Left ventricle myocardium superior (tissue), 1 donor: ENCODE measurements at regions not wholly inside any gene's neighbourhood (a gene's known extent, or its start where the extent isn't known, plus 50 kb on each side); places are given as distances from the start of the nearest gene placed in this dataset.
"Not testable (repeated sequence)": the region's sequence is repeated elsewhere in the genome, so short reads cannot be mapped to it uniquely, and the experiment has no call there.

Experiments used
- ATAC-seq: fragments of 200-7000 bp; cut with Tn5 transposase; one replicate; pipeline ENCODE4 v1.9.1; 2020; ENCODE audit warnings: mild to moderate bottlenecking, moderate library complexity
- DNase-seq: peaks from one replicate; pipeline ENCODE4 v3.0.0-alpha.2; 2020
- intact Hi-C: fragments of 100-400 bp; cut with micrococcal nuclease; formaldehyde crosslinking; loops from one replicate; pipeline ENCODE4 v1.11.0; 2022
- donor health status: DM: no; HTN: yes; CAD: no; lungs with severe emphysema.

DNA sequence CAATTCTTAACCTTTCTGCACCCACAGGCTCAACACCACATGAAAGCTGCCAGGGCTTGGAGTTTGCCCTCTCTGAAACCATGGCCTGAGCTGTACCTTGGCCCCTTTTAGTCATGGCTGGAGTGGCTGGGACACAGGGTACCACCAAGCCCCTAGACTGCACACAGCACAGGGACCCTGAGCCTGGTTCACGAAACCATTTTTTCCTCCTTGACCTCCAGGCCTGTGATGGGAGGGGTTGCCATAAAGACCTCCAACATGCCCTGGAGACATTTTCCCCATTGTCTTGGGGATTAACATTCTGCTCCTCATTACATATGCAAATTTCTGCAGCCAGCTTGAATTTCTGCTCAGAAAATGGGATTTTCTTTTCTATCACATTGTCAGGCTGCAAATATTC lies 113.4 kb downstream of the XPNPEP1 start:
- intact Hi-C loops, DNase-seq, ATAC-seq: not testable (repeated sequence)

DNA sequence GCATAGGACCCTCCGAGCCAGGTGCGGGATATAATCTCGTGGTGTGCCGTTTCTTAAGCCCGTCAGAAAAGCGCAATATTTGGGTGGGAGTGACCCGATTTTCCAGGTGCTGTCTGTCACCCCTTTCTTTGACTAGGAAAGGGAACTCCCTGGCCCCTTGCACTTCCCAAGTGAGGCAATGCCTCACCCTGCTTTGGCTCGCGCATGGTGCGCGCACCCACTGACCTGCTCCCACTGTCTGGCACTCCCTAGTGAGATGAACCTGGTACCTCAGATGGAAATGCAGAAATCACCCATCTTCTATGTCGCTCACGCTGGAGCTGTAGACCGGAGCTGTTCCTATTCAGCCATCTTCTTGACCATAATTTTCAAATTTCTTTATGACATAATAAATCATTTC lies 122.1 kb downstream of the XPNPEP1 start:
- intact Hi-C loops, ATAC-seq, DNase-seq: not testable (repeated sequence)

DNA sequence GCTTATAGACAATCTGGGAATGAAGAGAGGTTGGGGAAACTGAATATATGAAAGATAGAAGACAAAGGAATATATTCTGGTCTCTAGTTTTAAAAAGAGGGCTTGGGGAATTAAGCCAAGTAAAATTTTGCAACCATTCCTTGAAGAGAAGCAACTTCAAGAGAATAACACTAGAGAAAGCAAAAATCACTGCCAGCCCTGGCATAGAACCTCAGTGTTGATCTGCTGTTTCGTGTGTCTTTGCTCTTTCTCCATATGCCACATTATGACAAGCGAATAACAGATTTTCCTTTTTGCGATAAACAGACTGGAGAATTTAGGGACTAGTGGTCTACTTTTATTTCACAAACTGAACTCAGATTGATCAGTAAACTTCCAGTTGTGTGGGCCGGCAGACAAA lies 132.7 kb downstream of the XPNPEP1 start:
- no peak for DNase-seq
- intact Hi-C loops: no loop called here
- ATAC-seq: no peak

DNA sequence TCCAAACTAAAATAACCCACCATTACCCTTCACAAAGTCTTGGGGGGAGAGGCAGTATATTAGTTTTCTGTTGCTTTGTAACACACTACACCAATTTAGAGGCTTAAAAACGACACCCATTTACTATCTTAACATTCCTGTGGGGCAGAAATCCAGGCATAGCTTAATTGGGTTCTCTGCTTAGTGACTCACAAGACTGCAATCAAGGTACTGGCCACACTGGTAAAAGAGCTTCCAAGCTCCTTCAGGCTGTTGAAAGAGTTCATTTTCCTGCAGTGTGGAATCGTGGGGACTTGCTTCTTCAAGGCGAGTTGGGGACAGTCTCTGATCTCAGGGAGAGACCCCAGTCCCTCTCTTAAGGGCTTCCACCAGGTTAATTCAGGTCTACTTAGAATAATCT lies 139.1 kb downstream of the XPNPEP1 start:
- ATAC-seq: no peak
- intact Hi-C loops: no loop called here
- DNase-seq: no peak

DNA sequence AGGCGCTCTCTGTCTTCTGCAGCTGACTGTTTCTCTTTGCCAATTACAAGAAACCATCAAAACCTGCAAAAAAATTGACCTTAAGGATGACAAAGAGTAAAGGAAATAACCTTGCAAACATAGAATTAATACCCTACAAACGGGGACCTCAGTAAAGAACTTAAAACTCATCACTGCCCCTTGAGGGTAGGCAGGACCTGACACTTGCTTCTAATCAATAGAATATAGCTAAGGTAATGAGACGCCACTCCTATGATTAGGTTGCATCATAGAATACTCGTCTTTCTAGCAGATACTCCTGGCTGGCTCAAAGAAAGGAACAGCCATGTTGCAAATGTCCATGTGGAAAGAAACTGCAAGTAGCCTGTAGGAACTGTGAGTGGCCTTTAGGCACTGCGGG lies 140.0 kb downstream of the XPNPEP1 start:
- DNase-seq: no peak
- ATAC-seq: no peak
- intact Hi-C loops: no loop called here

DNA sequence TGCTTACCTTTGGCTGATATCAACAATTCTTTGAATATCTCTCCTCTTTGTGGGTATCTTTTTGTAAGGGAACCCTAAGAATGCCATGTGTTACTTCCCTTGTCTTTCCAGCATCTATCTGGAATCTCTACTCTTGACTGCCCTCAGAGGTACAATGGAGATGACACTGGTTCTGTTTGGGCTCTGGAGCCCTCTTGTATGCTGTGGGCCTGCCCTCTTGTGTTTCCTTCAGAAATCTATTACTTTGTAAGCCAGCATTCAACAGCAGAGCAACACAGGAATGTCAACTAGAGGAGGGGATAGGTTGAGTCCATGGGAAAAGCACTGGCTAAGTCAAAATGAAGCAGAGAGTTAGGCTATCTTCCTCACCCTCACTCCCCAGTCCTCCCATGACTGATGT lies 142.3 kb downstream of the XPNPEP1 start:
- intact Hi-C loops: no loop called here
- DNase-seq (no peak), ATAC-seq (no peak)

DNA sequence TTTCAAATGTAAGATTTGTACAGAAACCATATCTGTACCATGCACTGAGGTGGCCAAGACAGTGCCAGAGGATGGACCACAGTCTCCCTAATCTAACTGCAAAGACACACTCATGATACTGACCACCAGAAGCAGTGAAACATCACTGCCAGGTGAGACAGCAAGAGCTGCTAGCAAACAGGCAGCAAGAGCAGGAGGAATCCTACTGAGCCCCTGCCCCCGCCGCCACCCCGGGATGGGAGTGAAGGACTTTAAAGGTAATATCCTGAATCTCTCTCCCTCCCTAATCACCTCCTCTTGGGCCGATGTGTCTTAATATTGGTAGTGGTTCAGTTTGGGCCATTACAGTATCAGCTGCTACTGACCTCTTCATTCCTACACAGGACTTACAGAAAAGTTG lies 144.3 kb downstream of the XPNPEP1 start:
- ATAC-seq (no peak), DNase-seq (no peak)
- intact Hi-C loops: no loop called here

DNA sequence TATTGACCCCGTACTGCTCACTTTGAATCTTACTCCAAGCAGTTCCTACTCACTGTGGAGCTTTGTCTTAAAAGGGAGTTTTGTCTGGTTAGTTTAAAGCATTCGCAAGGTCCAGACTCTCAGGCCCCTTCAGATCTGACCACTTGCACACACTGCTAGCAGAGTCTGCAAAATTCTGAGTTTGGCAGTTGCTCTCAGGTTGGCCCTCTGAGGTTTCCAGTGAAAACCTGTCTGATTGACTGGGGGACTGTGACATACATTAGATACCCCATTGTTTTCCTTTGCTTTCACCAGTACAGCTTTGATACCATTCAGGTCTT lies 149.2 kb downstream of the XPNPEP1 start:
- DNase-seq (no peak), ATAC-seq (no peak)
- intact Hi-C loops: no loop called here

DNA sequence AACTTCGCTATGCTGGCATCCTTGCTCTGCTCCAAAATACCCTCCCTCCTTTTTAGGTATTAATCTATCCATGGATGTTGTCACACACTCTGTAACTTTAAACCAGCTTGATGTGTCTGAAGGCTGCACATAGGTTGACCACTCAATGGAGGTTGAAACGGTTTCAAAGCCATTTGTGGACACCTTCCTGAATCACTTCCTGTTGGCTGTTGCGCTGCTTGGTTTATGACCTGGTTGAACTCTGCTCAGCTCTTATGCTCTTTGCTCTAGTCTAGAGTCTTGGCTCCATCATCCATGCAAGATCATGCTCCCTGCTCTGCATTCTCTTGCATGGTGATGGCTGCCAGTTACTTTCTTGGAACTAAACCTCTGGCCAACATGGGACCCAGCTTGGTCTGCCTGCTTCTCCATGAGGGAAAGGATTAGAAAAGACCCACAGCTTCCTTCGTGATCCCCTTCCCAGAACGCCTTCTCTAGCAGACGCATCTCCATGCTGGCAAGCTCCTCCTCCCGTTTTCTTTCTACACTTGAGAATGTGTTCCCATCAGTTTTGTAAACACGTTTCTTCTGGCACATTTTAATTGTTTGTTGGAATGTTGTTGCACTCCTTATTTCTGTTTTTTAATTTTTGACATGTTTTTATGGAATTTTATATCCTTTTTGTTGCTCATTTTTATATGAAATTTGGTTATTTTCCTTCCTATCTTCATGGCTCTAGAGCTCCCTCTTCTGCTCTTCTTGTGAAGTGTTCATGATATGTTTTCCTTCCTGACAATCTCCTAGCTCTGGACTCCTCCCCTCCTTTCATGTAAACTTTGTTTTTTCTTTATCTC lies 149.8 kb downstream of the XPNPEP1 start:
- ATAC-seq (no peak), DNase-seq (no peak)
- intact Hi-C loops: no loop called here

DNA sequence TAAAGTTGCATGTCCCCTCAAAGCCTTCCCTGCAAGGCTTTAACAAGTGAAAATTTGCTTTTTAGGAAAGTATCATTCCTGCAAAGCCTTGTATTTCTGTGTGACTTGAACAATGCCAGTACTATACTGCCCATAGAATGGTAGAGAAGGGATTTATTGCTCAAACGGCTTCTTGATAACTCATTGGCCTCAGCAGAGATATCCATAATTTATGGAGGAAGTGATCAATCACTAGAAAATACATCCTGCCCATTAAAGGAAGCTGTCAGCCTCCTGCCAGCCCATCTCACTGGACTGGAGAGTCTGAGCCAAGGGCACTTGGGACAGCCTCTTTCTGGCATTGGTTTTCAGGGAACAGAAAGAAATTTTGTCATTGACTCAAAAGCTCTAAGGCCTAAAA lies 152.6 kb downstream of the XPNPEP1 start:
- no peak for DNase-seq
- intact Hi-C loops: no loop called here
- ATAC-seq: no peak

DNA sequence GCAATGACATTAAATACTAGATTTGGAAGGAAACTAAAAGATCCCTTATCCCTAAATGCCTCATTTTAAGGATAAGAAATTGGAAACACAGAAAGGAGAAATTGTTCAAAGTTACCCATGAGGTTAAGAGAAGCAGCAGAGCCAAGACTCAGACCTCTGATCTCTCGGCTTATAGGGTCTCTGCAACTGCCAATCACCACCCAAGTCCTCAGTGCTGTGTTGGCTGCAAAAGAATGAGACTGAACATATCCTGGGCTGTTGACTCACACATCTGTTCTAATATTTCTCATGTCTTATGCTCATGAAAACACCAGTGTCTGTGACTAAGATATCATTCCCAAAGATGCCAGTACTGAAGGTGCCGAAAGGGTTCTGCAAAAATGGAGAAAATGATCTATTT lies 153.3 kb downstream of the XPNPEP1 start:
- DNase-seq: no peak
- no peak for ATAC-seq
- intact Hi-C loops: no loop called here

DNA sequence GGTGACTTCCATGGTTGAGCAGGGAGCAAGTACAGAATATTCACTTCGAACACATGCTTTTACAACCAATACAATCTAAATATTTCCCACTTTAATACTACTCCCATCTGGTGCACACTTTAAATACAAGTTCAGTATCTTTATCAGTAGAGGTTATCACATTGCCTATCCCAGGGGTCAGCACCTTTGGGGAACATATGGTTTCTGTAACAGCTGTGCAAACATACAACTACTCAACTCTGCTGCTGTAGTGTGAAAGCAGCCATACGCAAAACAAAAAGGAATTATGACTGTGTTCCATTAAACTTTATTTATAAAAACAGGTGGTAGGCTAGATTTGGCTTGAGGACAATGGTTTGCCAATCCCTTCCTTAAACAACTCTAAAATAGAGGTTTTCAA lies 157.5 kb downstream of the XPNPEP1 start:
- intact Hi-C loops: no loop called here
- no peak for ATAC-seq
- no peak for DNase-seq

DNA sequence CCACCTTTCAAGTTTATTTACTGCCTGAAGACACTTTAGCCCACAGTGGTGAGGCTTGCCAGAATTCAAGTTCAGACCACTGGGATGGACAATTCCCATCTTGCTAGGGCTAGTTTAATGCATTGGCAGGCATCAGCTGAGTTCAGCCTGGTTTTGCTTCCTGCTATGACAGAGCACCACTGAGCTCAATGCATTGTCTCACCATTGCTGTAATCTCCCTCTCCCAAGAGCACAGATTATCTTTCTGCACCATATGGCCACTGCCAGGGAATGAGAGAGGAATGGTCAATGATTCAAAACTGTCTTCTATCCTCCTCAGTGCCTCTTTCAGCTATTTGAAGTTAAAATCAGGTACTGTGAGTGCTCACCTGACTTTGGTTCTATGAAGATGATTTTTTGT lies 160.8 kb downstream of the XPNPEP1 start:
- intact Hi-C loops: no loop called here
- no peak for DNase-seq
- no peak for ATAC-seq

DNA sequence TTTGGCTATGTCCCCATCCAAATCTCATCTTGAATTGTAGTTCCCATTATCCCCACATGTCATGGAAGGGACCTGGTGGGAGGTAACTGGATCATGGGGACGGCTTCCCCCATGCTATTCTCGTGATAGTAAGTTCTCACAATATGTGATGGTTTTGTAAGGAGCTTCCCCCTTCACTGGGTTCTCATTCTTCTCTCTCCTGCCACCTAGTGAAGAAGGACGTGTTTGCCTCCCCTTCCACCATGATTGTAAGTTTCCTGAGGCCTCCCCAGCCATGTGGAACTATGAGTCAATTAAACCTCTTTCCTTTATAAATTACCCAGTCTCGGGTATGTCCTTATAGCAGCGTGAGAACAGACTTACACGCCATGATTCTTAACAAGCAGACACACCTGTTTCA lies 165.6 kb downstream of the XPNPEP1 start:
- not testable (repeated sequence) for DNase-seq

DNA sequence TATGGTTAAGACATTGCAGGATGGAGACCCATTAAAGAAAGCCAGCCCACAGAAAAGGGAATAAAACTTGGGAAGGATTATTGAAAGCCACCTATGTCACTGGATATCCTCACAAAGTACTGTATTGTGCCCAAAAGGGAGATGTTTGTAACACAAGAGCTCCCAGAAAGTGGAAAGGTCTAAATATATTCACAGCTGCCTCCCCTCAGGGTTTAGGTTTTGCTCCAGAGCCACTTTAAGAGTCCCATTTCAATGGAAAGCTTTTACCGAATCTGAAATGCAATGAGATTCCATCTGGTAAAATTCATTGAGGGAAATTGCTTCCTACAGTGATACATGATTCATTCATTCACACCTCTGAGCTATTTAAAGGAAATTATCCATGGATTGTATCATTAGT lies 176.4 kb downstream of the XPNPEP1 start:
- intact Hi-C loops: no loop called here
- no peak for ATAC-seq
- DNase-seq: no peak

More for the DNA sequence above, 165.6 kb downstream of the XPNPEP1 start:
- ATAC-seq, intact Hi-C loops: not testable (repeated sequence)

DNA sequence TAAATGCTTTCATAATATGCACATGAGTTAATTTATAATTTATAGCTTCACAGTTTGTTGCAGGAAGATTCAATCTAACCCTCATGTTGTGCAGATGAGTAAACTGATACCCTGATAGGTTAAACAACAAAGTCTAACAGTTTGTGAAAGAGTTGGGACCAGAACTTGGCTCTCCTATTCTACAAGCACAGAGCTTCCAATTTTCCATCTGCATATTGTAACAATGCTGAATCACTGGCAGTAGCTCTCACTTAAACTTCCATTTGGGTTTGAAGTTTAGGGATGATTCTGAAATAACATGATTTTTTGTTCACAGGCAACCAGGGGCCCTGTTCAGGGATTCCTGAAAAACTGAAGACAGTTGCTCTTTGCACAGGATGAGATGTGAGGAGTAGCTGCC lies 179.3 kb downstream of the XPNPEP1 start:
- intact Hi-C loops: no loop called here
- ATAC-seq (no peak), DNase-seq (no peak)

DNA sequence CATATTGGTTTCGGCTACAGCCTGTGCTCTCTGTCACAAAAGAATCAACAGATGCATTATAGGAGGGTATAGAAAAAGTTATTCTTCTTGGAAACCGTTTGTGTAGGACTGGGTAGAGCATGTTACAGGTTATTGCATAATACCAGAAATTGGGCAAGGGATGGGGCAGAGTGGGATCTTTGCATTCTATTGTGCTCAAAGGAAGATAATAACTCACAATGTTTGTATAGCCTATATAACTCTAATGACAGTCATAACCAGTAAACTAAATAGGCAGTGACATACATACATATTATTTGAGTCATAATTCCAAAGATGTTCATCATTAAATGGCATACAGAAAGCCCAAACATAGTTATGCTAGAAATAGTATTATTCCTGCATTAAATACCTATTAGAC lies 179.7 kb downstream of the XPNPEP1 start:
- DNase-seq: no peak
- intact Hi-C loops: no loop called here
- no peak for ATAC-seq

DNA sequence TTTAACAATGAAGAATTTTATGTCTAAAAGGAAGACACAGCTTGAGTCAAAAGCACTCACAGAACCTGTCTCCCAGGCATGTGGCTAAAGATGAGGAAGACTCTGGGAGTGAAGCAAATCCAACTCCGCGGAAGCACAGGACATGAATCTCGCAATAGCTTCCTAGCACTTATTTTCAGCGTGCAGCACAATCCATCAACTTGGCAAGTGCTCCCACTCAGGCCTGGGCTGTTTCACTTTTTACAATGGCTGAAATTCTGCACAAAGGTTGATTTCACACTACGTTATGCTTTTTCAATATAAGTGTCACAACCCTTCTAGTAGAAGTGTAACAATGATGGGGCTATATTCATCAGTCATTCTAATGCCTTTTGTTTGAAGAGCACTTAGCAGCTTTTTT lies 180.2 kb downstream of the XPNPEP1 start:
- ATAC-seq (no peak), DNase-seq (no peak)
- intact Hi-C loops: no loop called here

DNA sequence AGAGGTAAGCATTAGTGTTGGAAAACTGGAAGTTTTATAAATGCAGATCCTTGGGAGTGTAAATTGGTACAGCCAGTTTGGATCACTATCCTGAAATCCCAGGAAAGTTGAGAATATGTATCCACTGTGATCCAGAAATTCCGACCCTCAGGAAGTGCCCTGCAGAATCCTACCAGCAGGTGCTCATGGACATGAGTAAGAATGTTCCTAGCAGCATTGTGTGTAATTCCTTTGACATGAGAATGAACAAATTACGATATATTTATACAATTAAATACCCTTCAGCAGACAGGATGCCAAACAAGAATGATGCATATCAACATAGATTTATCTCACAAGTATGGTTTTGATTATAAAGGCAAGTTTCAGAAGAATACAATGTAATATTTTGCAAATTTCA lies 181.6 kb downstream of the XPNPEP1 start:
- intact Hi-C loops: no loop called here
- DNase-seq (no peak), ATAC-seq (no peak)

DNA sequence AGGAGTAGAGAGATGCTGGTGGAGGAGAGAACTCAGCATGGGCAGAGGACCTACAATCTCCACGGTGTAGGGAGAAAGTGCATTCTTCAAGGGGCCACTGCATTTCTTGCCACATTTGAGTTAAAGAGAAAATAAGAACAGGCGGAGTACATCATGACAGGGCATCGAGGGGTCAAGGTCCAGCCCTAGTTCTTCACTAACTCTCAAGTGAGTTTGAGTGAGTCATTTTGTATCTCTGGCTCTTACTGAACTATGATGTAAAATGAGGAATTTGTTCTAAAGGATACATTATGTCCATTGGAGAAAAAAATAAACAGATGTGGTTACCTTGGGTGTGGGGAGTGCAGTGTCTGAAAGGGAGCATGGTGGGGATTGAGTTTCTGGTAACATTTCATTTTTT lies 182.9 kb downstream of the XPNPEP1 start:
- DNase-seq: no peak
- intact Hi-C loops: no loop called here
- peak; percentile 24 for ATAC-seq

DNA sequence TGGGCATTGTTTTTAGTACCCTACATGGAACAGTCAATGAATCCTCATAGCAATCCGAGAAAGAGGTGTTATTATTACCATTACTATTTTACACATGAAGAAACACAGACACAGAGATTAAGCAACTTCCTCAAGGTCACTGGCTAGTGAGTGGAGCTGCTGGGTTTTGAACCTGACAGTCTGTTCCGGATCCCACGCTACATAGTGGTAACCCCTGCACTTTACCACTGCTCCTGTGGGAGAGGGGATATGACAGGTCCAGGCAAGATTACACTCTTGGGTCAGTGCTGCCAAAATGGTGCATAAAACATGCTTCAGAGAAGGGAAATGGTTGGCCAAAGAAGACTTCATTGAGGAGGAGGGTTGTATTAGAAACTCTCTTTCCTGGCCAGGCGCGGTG lies 185.7 kb downstream of the XPNPEP1 start:
- intact Hi-C loops: no loop called here
- ATAC-seq: no peak
- DNase-seq: no peak

DNA sequence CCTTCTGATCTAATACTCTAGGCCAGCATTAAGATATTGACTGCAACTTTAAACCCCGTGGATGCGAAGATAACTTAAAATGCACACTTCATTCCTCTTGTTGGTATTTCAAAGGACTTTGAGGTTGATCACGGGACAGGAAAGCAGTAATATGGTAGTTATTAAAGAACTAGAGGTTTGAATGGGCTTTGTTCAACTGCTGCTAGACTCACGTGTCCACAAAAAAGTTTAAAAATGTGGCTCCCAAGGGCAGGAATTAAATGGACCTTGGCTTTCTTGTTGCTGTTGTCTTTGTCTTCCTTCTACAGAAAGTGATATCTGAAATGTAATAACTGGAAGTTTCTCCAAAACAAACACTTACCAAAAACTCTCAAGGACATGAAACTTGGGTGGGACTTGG lies 186.3 kb downstream of the XPNPEP1 start:
- intact Hi-C loops: no loop called here
- no peak for DNase-seq
- ATAC-seq: no peak
